Activated CD8-positive, alpha-beta memory T cell treated with anti-CD3 and anti-CD28 coated beads, Interleukin-2, amount 50 U/mL, for 24 hours (primary cell): ENCODE measurements at regions not wholly inside any gene's neighbourhood (a gene's known extent, or its start where the extent isn't known, plus 50 kb on each side); places are given as distances from the start of the nearest gene placed in this dataset.
"Not testable (repeated sequence)": the region's sequence is repeated elsewhere in the genome, so short reads cannot be mapped to it uniquely, and the experiment has no call there.

Experiments used
- DNase-seq: peaks from one replicate; pipeline ENCODE4 v3.0.0-alpha.2; 2020; ENCODE audit errors: extremely low read depth

DNA sequence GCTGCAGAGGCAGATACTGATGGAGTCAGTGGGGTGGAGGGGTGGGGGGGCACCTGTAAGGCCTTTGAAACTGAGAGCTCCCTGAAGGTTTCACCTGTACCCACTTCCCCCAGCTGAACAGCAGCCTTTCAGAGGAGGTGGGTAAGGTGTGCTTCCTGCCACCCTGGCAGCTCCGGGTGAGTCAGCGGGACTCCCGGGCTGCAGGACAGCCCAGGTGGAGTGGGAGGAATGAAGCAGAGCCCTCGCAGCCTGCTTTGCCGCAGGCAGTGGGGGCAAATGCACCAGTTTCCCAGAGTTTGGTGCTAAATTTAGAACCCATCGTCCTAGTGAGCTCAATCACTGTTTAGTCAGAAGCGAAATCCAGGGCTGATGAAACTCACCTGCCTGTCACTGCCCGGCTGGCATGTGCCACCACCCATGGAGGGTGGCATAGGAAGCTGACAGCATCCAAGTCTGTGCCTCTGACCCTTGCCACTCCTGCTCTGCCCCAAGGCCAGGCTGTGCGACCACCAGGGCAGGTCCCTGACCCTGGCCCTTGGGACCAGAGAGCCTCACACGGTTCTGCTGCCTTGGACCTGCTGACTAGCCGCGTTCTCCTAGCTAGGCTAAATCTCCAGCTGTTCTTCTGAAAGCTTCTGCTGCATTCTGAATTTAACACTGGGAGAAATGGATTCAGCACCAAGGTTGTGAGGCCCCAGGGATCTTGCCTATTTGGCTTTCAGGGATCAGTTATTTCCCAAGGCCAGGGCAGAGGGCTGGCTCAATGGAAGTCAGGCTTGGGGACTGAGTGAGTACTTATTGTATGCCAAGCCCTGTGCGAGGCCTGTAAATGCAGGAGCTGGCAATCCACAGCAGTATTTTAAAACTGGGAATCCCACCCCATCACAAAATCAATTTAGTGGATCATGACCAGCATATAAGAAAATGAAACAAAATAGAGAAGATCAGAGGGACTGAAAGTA lies 67.3 kb upstream of the RASGRF1 start:
- no peak for DNase-seq

DNA sequence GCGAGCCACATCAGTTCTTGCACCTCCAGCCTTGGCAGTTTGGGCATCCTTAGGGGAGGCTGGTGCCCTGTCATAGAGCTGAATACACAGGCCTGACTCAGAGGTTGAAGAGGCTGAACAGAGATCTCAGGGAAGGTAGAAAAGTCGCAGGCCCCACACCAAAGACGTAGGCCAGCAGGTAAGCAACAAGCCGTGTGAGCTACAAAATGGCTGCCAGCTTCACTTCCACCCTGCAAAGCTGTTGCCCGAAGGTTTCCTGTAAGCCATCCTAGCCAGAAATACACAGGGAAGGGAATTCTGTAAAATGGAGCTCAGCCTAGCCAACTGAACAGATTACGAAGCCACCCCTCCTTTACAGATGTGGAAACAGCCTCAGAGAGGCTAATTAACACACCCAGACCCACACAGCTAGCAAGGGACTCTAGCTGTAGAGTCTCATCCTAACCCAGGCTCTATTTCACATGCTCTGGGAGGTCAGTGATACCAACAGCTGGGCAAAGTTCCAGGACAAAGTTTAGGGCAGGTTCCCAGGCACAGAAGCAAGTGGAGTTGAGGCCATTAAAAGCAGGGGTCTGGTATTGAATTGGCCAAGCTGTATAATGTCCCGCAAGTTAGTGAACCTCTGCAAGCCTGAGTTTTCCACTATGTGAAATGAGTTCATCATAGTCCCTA lies 66.3 kb upstream of the RASGRF1 start:
- DNase-seq: no peak

DNA sequence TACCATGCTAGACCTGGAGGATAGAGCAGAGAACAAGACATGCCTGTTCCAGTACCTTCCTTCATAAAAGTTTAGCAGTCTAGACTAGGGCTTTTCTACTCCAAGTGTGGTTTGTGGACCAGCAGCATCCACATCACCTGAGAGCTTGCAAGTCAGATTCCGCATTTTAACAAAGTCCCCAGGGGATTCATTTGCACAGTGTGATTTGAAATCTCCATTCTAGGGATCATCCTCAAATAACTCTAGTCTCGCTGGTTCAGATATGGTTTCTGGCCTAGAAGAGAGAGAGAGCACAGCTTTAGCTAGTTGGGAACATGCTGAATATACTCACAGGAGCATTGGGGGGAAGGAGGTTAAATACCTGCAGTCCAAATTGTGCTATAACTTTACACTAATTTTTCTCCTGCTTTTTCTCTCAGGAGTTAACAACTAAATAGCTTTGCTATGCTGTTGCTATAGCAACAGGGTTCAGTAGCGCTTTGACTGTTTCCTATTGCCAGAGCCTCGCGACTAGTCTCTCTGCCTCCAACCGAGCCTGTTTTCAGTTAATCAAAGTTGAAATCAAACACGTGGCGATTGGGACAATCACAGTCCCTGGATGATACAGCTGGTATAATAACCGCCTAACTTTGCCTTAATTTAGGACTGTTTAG lies 64.0 kb upstream of the RASGRF1 start:
- DNase-seq: no peak

DNA sequence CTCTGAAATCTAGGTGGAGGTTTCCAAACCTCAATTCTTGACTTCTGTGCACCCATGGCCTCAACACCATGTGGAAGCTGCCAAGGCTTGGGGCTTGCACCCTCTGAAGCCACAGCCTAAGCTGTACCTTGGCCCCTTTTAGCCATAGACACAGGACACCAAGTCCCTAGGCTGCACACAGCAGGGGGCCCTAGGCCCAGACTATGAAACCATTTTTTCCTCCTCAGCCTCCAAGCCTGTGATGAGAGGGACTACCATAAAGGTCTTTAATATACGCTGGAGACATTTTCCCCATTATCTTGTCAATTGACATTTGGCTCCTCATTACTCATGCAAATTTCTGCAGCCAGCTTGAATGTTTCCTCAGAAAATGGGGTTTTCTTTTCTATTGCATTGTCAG lies 53.7 kb upstream of the RASGRF1 start:
- DNase-seq: not testable (repeated sequence)

GRCh38 chr15:79140846-79141570 lies 50.4 kb upstream of the RASGRF1 start:
- DNase-seq: no peak
